ENCODE measurements at regions not wholly inside any gene's neighbourhood (a gene's known extent, or its start where the extent isn't known, plus 50 kb on each side); places are given as distances from the start of the nearest gene placed in this dataset.

DNA sequence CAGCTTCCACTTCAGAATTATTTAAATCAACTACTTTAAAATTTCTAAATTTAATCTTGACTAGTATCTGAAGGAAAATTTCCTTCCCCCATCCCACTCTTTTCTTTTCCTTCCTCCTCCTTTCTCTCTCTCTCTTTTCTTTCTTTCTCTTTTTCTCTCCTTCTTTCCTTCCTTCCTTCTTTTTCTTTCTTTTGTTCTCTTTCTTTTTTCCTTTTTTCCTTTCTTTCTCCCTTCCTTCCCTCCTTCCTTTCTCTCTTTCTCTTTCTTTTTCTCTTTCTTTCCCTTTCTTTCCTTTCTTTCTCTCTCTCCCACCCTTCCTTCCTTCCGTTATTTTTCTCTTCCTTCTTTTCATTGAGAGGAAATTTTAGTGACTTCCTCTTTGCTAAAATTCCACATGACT is 132.0 kb upstream of the CDH19 start:
- TF ChIP-seq JUN (CRISPR knock-in tag; IDR thresholded peaks at IDR 0.05) (no peak), MYBL2 (CRISPR knock-in tag; IDR thresholded peaks at IDR 0.05) (no peak), NR2C2 (CRISPR knock-in tag; IDR thresholded peaks at IDR 0.05) (no peak), CBFB (CRISPR knock-in tag; IDR thresholded peaks at IDR 0.05; ENCODE audit: low read depth) (no peak), CREB1 (CRISPR knock-in tag; IDR thresholded peaks at IDR 0.05) (no peak), NFE2L1 (CRISPR knock-in tag; IDR thresholded peaks at IDR 0.05) (no peak), ZBTB21 (CRISPR knock-in tag; IDR thresholded peaks at IDR 0.05; ENCODE audit: borderline replicate concordance) (no peak)
- TF ChIP-seq, protein P1, sequence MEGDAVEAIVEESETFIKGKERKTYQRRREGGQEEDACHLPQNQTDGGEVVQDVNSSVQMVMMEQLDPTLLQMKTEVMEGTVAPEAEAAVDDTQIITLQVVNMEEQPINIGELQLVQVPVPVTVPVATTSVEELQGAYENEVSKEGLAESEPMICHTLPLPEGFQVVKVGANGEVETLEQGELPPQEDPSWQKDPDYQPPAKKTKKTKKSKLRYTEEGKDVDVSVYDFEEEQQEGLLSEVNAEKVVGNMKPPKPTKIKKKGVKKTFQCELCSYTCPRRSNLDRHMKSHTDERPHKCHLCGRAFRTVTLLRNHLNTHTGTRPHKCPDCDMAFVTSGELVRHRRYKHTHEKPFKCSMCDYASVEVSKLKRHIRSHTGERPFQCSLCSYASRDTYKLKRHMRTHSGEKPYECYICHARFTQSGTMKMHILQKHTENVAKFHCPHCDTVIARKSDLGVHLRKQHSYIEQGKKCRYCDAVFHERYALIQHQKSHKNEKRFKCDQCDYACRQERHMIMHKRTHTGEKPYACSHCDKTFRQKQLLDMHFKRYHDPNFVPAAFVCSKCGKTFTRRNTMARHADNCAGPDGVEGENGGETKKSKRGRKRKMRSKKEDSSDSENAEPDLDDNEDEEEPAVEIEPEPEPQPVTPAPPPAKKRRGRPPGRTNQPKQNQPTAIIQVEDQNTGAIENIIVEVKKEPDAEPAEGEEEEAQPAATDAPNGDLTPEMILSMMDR (IDR thresholded peaks at IDR 0.05) = no peak
- TF ChIP-seq, protein P2, sequence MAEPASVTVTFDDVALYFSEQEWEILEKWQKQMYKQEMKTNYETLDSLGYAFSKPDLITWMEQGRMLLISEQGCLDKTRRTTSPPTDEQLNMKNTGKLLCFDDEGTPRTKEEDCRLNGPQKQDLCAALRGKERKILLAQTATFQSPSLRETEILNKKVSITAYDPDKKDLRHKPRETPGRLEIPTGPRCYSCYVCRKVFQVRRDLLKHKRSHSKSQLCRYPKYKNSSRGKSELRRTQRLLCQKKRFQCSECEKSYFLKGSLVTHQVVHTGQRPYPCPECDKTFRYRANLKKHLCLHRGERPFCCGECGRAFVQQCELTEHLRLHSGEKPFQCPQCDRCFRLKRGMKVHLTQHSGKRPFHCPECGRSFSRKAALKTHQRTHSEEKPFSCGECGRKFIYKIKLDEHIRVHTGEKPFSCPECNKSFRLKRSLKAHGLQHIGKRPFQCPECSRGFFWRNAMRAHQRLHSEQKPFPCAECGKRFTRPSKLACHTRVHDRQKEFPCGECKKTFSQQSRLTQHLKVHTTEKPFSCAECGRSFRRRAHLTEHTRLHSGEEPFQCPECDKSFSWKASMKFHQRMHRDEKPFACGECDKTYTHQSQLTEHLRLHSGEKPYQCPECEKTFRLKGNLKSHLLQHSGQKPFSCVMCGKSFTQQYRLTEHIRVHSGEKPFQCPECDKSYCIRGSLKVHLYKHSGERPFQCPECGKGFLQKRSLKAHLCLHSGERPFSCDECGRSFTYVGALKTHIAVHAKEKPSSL (CRISPR knock-in tag; conservative IDR thresholded peaks at IDR 0.05) = no peak
- TF ChIP-seq, protein P3, sequence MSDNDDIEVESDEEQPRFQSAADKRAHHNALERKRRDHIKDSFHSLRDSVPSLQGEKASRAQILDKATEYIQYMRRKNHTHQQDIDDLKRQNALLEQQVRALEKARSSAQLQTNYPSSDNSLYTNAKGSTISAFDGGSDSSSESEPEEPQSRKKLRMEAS (CRISPR knock-in tag; IDR thresholded peaks at IDR 0.05) = no peak
- TF ChIP-seq, protein P4, sequence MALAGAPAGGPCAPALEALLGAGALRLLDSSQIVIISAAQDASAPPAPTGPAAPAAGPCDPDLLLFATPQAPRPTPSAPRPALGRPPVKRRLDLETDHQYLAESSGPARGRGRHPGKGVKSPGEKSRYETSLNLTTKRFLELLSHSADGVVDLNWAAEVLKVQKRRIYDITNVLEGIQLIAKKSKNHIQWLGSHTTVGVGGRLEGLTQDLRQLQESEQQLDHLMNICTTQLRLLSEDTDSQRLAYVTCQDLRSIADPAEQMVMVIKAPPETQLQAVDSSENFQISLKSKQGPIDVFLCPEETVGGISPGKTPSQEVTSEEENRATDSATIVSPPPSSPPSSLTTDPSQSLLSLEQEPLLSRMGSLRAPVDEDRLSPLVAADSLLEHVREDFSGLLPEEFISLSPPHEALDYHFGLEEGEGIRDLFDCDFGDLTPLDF (CRISPR knock-in tag; IDR thresholded peaks at IDR 0.05) = no peak
